HG03342 (cell line): ENCODE measurements at regions not wholly inside any gene's neighbourhood (a gene's known extent, or its start where the extent isn't known, plus 50 kb on each side); places are given as distances from the start of the nearest gene placed in this dataset.

Experiments used
- ATAC-seq: cut with Tn5 transposase; IDR thresholded peaks from one replicate; pipeline ENCODE4 v1.9.1; 2021; ENCODE audit warnings: mild to moderate bottlenecking, moderate library complexity; ENCODE audit not compliant: unreplicated experiment

- peak; percentile 95 for ATAC-seq
Measured at GRCh38 chr13:60627071-60627686, 230.2 kb downstream of the TDRD3 start.
